CD8-positive, alpha-beta memory T cell (primary cell): ENCODE measurements at regions not wholly inside any gene's neighbourhood (a gene's known extent, or its start where the extent isn't known, plus 50 kb on each side); places are given as distances from the start of the nearest gene placed in this dataset.
"Not testable (repeated sequence)": the region's sequence is repeated elsewhere in the genome, so short reads cannot be mapped to it uniquely, and the experiment has no call there.

ENCODE experiments used
- CTCF ChIA-PET: fragments of 350-600 bp; sonication (Branson Sonifier 250); formaldehyde crosslinking; loops from one replicate; lab custom pipeline; 2021; ENCODE audit warnings: antibody characterized with exemption; lab: Charles Lee
- POLR2A ChIA-PET: fragments of 350-600 bp; sonication (Branson Sonifier 250); formaldehyde crosslinking; loops from one replicate; lab custom pipeline; 2021; ENCODE audit warnings: antibody characterized with exemption; lab: Charles Lee
- DNase-seq, 5 donors: peaks; one replicate each; pipeline versions ENCODE4 v3.0.0 to v3.0.0-alpha.2; 2020 to 2022; ENCODE audit warnings: mixed read lengths in 1 of 5
- H3K27ac ChIP-seq: one replicate; pipeline ENCODE4 v1.7.0; 2013; ENCODE audit warnings: low read depth, mild to moderate bottlenecking, low read length, moderate library complexity
- H3K27me3 ChIP-seq: 2 replicates; pipeline ENCODE4 v1.7.0; 2013; ENCODE audit warnings: low read length, mild to moderate bottlenecking; ENCODE audit not compliant: insufficient read depth, poor library complexity, severe bottlenecking
- H3K36me3 ChIP-seq: 2 replicates; pipeline ENCODE4 v1.7.0; 2013; ENCODE audit warnings: mild to moderate bottlenecking, low read length, moderate library complexity; ENCODE audit not compliant: insufficient read depth
- H3K4me1 ChIP-seq: 2 replicates; pipeline ENCODE4 v1.7.0; 2013; ENCODE audit warnings: mild to moderate bottlenecking, low read length, moderate library complexity; ENCODE audit not compliant: insufficient read depth
- H3K4me3 ChIP-seq: 2 replicates; pipeline ENCODE4 v1.7.0; 2013; ENCODE audit warnings: mild to moderate bottlenecking, low read length
- H3K9me3 ChIP-seq: 2 replicates; pipeline ENCODE4 v1.7.0; 2013; ENCODE audit warnings: mild to moderate bottlenecking, low read length
- H3K27ac Mint-ChIP-seq, 8 donors: one replicate each; pipeline ENCODE4 v1.8.0; 2020 to 2021; ENCODE audit warnings: mixed read lengths in 8 of 8, mild to moderate bottlenecking in 6 of 8, inconsistent platforms in 3 of 8, moderate library complexity in 3 of 8
- H3K27me3 Mint-ChIP-seq, 2 donors: one replicate each; pipeline ENCODE4 v1.8.0; 2020 to 2021; ENCODE audit warnings: mixed read lengths in 2 of 2, mild to moderate bottlenecking in 1 of 2, moderate library complexity in 1 of 2
- H3K36me3 Mint-ChIP-seq, 3 donors: one replicate each; pipeline ENCODE4 v1.8.0; 2020 to 2021; ENCODE audit warnings: mixed read lengths in 3 of 3, inconsistent platforms in 1 of 3, mild to moderate bottlenecking in 1 of 3
- H3K4me1 Mint-ChIP-seq, 3 donors: one replicate each; pipeline ENCODE4 v1.8.0; 2020 to 2021; ENCODE audit warnings: mixed read lengths in 3 of 3, inconsistent platforms in 1 of 3, mild to moderate bottlenecking in 1 of 3
- H3K4me3 Mint-ChIP-seq, 7 donors: one replicate each; pipeline ENCODE4 v1.8.0; 2020 to 2021; ENCODE audit warnings: mixed read lengths in 7 of 7, mild to moderate bottlenecking in 6 of 7, moderate library complexity in 4 of 7, inconsistent platforms in 2 of 7
- H3K9me3 Mint-ChIP-seq, 5 donors: one replicate each; pipeline ENCODE4 v1.8.0; 2020 to 2022; ENCODE audit warnings: mixed read lengths in 5 of 5, mild to moderate bottlenecking in 3 of 5, moderate library complexity in 2 of 5, inconsistent platforms in 1 of 5

- no peaks in the 10 kb centered on the region for H3K4me1 Mint-ChIP-seq
- Histone ChIP-seq H3K4me1 (no peaks in the 10 kb centered on the region), H3K27ac (no peak overlapping the region), H3K9me3 (no peaks in the 10 kb centered on the region), H3K27me3 (no peaks in the 10 kb centered on the region), H3K36me3 (no peaks in the 10 kb centered on the region), H3K4me3 (no peak overlapping the region)
- POLR2A ChIA-PET: no interaction called here
- CTCF ChIA-PET: no interaction called here
- no peaks in the 10 kb centered on the region for H3K36me3 Mint-ChIP-seq
- H3K4me3 Mint-ChIP-seq: no peak overlapping the region
- no peak for DNase-seq
- peaks cover 0 to 1% (median 0%) of the 10 kb centered on the region in 5 donors for H3K9me3 Mint-ChIP-seq
- H3K27me3 Mint-ChIP-seq: no peaks in the 10 kb centered on the region
- no peak overlapping the region for H3K27ac Mint-ChIP-seq
Observed at GRCh38 chr2:122326471-122326870, 571.0 kb downstream of the TSN start.

GRCh38 chr2:122328816-122329215 lies 573.4 kb downstream of the TSN start:
- no peaks in the 10 kb centered on the region for H3K36me3 ChIP-seq
- POLR2A ChIA-PET: no interaction called here
- no peak for DNase-seq
- Mint-ChIP-seq H3K9me3 (peaks cover 0 to 1% (median 0%) of the 10 kb centered on the region in 5 donors), H3K4me3 (no peak overlapping the region), H3K36me3 (no peaks in the 10 kb centered on the region), H3K27ac (no peak overlapping the region), H3K27me3 (no peaks in the 10 kb centered on the region), H3K4me1 (no peaks in the 10 kb centered on the region)
- no peaks in the 10 kb centered on the region for H3K27me3 ChIP-seq
- no peak overlapping the region for H3K4me3 ChIP-seq
- no peak overlapping the region for H3K27ac ChIP-seq
- H3K9me3 ChIP-seq: no peaks in the 10 kb centered on the region
- no peaks in the 10 kb centered on the region for H3K4me1 ChIP-seq
- CTCF ChIA-PET: no interaction called here

GRCh38 chr2:122329278-122329677 lies 573.8 kb downstream of the TSN start:
- H3K4me1 ChIP-seq: no peaks in the 10 kb centered on the region
- H3K36me3 ChIP-seq: no peaks in the 10 kb centered on the region

GRCh38 chr2:122333932-122334331 lies 578.5 kb downstream of the TSN start:
- Histone ChIP-seq H3K4me1 (no peaks in the 10 kb centered on the region), H3K9me3 (no peaks in the 10 kb centered on the region), H3K36me3 (no peaks in the 10 kb centered on the region), H3K27me3 (no peaks in the 10 kb centered on the region), H3K4me3 (no peak overlapping the region), H3K27ac (no peak overlapping the region)
- Mint-ChIP-seq H3K4me3 (no peak overlapping the region), H3K9me3 (peaks cover 0 to 6% (median 0%) of the 10 kb centered on the region in 5 donors), H3K4me1 (no peaks in the 10 kb centered on the region), H3K27ac (no peak overlapping the region), H3K36me3 (no peaks in the 10 kb centered on the region), H3K27me3 (peaks cover 0 to 3% of the 10 kb centered on the region in 2 donors)
- ChIA-PET POLR2A (no interaction called here), CTCF (no interaction called here)
- DNase-seq: no peak

More at GRCh38 chr2:122329278-122329677, 573.8 kb downstream of the TSN start:
- no peaks in the 10 kb centered on the region for H3K27me3 Mint-ChIP-seq
- DNase-seq: no peak
- H3K27ac Mint-ChIP-seq: no peak overlapping the region
- no peaks in the 10 kb centered on the region for H3K4me1 Mint-ChIP-seq
- Histone ChIP-seq H3K4me3 (no peak overlapping the region), H3K27me3 (no peaks in the 10 kb centered on the region), H3K9me3 (no peaks in the 10 kb centered on the region), H3K27ac (no peak overlapping the region)
- H3K4me3 Mint-ChIP-seq: no peak overlapping the region
- H3K36me3 Mint-ChIP-seq: no peaks in the 10 kb centered on the region
- H3K9me3 Mint-ChIP-seq: peaks cover 0 to 1% (median 0%) of the 10 kb centered on the region in 5 donors
- POLR2A ChIA-PET: no interaction called here
- CTCF ChIA-PET: no interaction called here

GRCh38 chr2:122338000-122338399 lies 582.5 kb downstream of the TSN start:
- CTCF ChIA-PET: no interaction called here
- no peaks in the 10 kb centered on the region for H3K27me3 ChIP-seq
- POLR2A ChIA-PET: no interaction called here
- no peaks in the 10 kb centered on the region for H3K9me3 ChIP-seq
- no peaks in the 10 kb centered on the region for H3K4me1 ChIP-seq
- Mint-ChIP-seq H3K27me3 (peaks cover 0 to 3% of the 10 kb centered on the region in 2 donors), H3K9me3 (peaks cover 0 to 11% (median 0%) of the 10 kb centered on the region in 5 donors), H3K36me3 (no peaks in the 10 kb centered on the region), H3K4me3 (no peak overlapping the region), H3K4me1 (no peaks in the 10 kb centered on the region), H3K27ac (no peak overlapping the region)
- H3K36me3 ChIP-seq: no peaks in the 10 kb centered on the region
- DNase-seq: no peak
- H3K27ac ChIP-seq: no peak overlapping the region
- H3K4me3 ChIP-seq: no peak overlapping the region

- Mint-ChIP-seq H3K27ac (no peak overlapping the region), H3K36me3 (no peaks in the 10 kb centered on the region), H3K4me3 (no peak overlapping the region), H3K9me3 (peaks cover 0 to 11% (median 2%) of the 10 kb centered on the region in 5 donors), H3K4me1 (no peaks in the 10 kb centered on the region), H3K27me3 (no peaks in the 10 kb centered on the region)
- ChIA-PET POLR2A (no interaction called here), CTCF (no interaction called here)
- Histone ChIP-seq H3K27ac (no peak overlapping the region), H3K4me3 (no peak overlapping the region), H3K27me3 (no peaks in the 10 kb centered on the region), H3K36me3 (no peaks in the 10 kb centered on the region), H3K4me1 (no peaks in the 10 kb centered on the region), H3K9me3 (no peaks in the 10 kb centered on the region)
- DNase-seq: no peak
Observed at GRCh38 chr2:122340246-122340645, 584.8 kb downstream of the TSN start.

GRCh38 chr2:122341007-122341406 lies 585.6 kb downstream of the TSN start:
- Histone ChIP-seq H3K27ac (no peak overlapping the region), H3K9me3 (no peaks in the 10 kb centered on the region), H3K4me1 (no peaks in the 10 kb centered on the region), H3K4me3 (no peak overlapping the region), H3K36me3 (no peaks in the 10 kb centered on the region), H3K27me3 (no peaks in the 10 kb centered on the region)
- Mint-ChIP-seq H3K9me3 (peaks cover 0 to 11% (median 3%) of the 10 kb centered on the region in 5 donors), H3K36me3 (no peaks in the 10 kb centered on the region), H3K27me3 (no peaks in the 10 kb centered on the region), H3K4me1 (no peaks in the 10 kb centered on the region), H3K27ac (no peak overlapping the region), H3K4me3 (no peak overlapping the region)
- CTCF ChIA-PET: no interaction called here
- POLR2A ChIA-PET: no interaction called here
- DNase-seq: no peak

GRCh38 chr2:122352151-122352550 lies 596.7 kb downstream of the TSN start:
- H3K9me3 Mint-ChIP-seq, POLR2A ChIA-PET: not testable (repeated sequence)

GRCh38 chr2:122357998-122358397 lies 602.5 kb downstream of the TSN start:
- H3K9me3 Mint-ChIP-seq: peaks cover 0 to 3% (median 0%) of the 10 kb centered on the region in 5 donors
- CTCF ChIA-PET: no interaction called here
- Histone ChIP-seq H3K36me3 (no peaks in the 10 kb centered on the region), H3K27me3 (no peaks in the 10 kb centered on the region), H3K4me3 (no peak overlapping the region), H3K4me1 (no peaks in the 10 kb centered on the region), H3K9me3 (no peaks in the 10 kb centered on the region), H3K27ac (no peak overlapping the region)
- DNase-seq: no peak
- POLR2A ChIA-PET: no interaction called here
- no peaks in the 10 kb centered on the region for H3K27me3 Mint-ChIP-seq
- H3K36me3 Mint-ChIP-seq: no peaks in the 10 kb centered on the region
- H3K4me3 Mint-ChIP-seq: no peak overlapping the region
- H3K4me1 Mint-ChIP-seq: no peaks in the 10 kb centered on the region
- no peak overlapping the region for H3K27ac Mint-ChIP-seq

More at GRCh38 chr2:122352151-122352550, 596.7 kb downstream of the TSN start:
- DNase-seq, H3K9me3 ChIP-seq, H3K4me1 Mint-ChIP-seq, H3K27me3 ChIP-seq, H3K36me3 ChIP-seq, H3K4me1 ChIP-seq, H3K36me3 Mint-ChIP-seq, CTCF ChIA-PET, H3K27ac ChIP-seq, H3K27me3 Mint-ChIP-seq, H3K4me3 ChIP-seq, H3K4me3 Mint-ChIP-seq, H3K27ac Mint-ChIP-seq: not testable (repeated sequence)
